ENCODE measurements at regions not wholly inside any gene's neighbourhood (a gene's known extent, or its start where the extent isn't known, plus 50 kb on each side); places are given as distances from the start of the nearest gene placed in this dataset.
"Not testable (repeated sequence)": the region's sequence is repeated elsewhere in the genome, so short reads cannot be mapped to it uniquely, and the experiment has no call there.

DNA sequence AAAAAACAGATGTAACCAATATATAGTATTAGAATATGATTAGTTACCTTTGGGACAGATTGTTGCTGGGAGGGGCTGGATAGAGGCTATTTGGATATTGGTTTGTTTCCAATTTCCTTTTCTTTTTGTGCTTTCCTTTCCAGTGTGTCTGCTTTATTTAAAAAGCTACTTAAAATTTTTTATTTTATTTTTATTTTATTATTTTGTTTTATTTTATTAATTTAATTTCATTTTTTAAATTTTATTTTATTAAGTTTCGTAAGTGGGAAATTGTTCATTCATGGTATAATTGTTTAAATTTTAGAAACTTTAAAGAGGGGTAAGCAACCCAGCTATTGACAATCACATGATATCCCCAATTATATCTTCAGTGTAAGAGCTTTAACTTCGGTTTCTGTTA lies 2077.0 kb upstream of the PCDH20 start:
- no peak for DNase-seq (ENCODE audit: low spot score)
- intact Hi-C loops (cut with DNase I): no loop called here

- intact Hi-C loops (cut with DNase I): no loop called here
Observed at GRCh38 chr13:63490149-63490548, 2074.5 kb upstream of the PCDH20 start.

DNA sequence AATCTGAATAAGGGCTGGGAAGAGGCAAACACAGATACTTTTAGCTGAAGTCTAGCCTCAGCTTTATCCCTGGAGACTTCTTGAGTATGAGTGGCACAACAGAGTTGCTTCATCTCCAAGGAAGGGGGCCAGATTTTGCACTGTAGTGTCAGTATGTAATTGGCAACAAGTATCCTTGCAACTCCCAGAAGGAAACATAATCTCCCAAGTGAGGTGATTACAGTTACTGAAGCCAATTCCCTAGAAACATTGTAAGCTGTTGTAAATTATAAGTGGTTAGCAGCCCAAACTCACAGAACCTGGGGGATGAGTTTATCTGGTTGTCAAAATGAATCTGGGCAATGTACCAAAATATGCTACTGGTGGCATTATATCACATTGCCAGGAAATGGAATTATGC lies 2065.7 kb upstream of the PCDH20 start:
- intact Hi-C loops (cut with DNase I): no loop called here
- DNase-seq (ENCODE audit: low spot score): no peak

More at GRCh38 chr13:63490149-63490548, 2074.5 kb upstream of the PCDH20 start:
- DNase-seq (ENCODE audit: low spot score): no peak

GRCh38 chr13:63472711-63473110 lies 2057.1 kb upstream of the PCDH20 start:
- intact Hi-C loops (cut with DNase I): no loop called here
- no peak for DNase-seq (ENCODE audit: low spot score)

DNA sequence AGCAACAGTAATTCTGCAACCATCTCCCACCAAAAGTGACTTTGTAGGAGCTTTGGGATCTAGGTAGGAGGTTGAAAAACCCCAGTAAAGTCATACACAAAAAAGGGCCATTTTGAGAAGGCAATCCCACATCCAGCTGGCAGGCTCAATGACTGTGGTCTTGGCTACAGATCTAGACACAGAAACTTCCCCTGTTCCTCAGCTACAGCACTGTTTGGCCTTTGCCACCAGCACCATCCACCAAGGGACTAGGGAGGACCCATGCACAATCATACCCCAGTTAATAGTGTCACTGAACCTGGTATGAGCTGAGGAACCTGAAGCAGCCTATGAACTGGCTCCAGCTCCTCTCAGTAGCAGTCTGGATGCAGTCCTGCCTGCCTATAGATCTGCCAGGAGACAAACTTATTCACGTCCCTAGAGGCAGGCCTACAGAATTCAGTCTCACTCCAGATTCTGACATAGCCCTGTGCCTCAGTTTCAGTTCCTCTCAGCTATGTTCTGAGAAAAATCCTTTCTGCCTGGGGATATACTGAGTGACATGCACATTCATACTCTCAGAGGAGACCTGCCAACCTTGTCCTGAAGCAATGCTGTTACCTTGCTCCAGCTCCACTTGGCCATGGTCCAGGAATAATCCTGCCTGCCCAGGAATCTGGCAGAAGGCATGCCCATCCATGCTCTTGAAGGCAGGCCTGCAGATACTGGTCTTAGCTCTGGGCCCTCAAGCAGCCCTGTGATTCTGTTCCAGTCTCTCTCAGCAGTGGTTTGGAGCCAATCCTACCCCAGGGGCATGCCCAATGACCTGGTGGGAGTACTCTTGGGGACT lies 2048.3 kb upstream of the PCDH20 start:
- intact Hi-C loops (cut with DNase I): no loop called here
- DNase-seq (ENCODE audit: low spot score): no peak

DNA sequence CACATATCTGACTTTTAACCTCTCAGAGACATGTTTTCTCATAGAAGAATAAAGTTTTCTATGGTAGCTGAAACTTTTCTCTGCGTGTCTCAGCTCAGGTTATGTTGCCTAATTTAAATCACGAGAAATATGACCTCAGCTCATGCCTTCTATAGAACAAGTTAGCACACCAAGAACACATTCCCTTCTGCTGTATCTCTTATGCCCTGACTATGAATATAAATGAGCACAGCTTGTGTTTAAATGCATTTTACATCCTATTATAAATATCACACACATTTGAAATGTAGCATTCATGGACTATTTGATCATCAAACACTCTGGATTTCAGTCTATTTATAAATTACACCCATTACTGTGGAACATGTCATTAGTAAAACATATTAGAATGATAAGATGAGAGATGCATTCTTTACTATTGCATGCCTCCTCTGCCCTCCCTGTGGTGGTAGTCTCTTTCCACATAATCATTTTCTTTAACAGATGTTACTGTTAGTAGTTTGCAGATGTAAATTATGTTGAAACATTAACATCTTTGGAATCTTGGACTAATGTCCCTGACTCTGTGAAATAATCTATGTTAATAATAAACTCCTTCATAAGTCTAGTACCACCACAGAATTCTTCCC lies 2044.9 kb upstream of the PCDH20 start:
- no peak for DNase-seq (ENCODE audit: low spot score)
- intact Hi-C loops (cut with DNase I): no loop called here

- intact Hi-C loops (cut with DNase I): no loop called here
- DNase-seq (ENCODE audit: low spot score): no peak
Observed at GRCh38 chr13:63457186-63457585, 2041.5 kb upstream of the PCDH20 start.

DNA sequence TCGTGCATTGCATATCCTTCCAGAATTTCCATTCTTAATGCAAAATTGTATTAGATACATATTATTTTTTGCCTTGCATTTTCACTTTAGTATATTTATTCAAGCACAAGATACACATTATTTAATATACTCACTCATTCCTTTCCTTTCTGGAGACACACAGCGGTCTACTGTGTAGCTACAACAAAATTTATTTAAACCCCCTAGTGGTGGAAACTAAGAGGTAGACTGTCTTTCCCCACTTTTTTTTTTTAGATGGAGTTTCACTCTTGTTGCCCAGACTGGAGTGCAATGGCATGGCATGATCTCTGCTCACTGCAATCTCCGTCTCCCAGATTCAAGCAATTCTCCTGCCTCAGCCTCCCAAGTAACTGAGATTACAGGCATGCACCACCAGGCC lies 2040.3 kb upstream of the PCDH20 start:
- no peak for DNase-seq (ENCODE audit: low spot score)
- intact Hi-C loops (cut with DNase I): no loop called here

DNA sequence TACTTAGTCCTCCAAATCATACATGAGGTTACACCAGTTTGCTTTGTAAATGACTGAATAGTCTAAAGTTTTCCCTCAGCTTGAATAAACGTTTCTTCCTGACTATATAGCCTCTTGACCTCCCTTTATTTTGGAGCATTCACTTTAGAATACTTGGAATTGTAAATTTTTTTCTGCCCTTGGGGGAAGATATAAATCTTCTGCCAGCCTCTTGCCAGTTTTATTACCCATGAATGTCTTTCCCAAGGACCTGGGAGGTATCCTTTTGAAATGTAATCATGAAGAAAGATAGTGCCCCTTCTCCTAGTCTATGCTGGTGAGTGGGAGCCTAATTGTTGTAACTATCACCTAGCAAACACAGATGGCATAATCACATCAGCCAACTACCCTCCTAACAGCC lies 2033.9 kb upstream of the PCDH20 start:
- DNase-seq (ENCODE audit: low spot score): no peak
- intact Hi-C loops (cut with DNase I): no loop called here

DNA sequence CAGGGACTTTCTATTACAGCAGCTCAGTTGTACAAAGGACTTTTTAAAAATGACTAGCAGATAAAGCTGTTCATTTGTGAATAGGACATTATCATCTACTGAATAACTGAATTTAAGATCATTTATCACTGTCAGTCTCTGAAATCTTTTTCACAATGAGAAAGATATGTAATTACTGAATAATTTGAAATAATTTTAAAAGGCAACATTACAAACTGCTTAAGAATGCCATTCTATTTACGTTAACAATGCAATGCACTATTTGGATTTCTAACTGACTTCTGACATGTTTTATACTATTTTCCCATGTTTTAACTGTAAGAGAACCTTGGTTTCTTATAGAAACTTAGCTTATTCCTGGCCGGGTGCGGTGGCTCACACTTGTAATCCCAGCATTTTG lies 2033.0 kb upstream of the PCDH20 start:
- intact Hi-C loops (cut with DNase I): no loop called here
- no peak for DNase-seq (ENCODE audit: low spot score)

GRCh38 chr13:63446329-63446728 lies 2030.7 kb upstream of the PCDH20 start:
- no peak for DNase-seq (ENCODE audit: low spot score)
- intact Hi-C loops (cut with DNase I): no loop called here

GRCh38 chr13:63444225-63444624 lies 2028.6 kb upstream of the PCDH20 start:
- intact Hi-C loops (cut with DNase I); DNase-seq (ENCODE audit: low spot score): not testable (repeated sequence)

- DNase-seq (ENCODE audit: low spot score): no peak
- intact Hi-C loops (cut with DNase I): no loop called here
Observed at GRCh38 chr13:63438951-63439350, 2023.3 kb upstream of the PCDH20 start.

GRCh38 chr13:63436325-63436668 lies 2020.6 kb upstream of the PCDH20 start:
- no peak for DNase-seq (ENCODE audit: low spot score)
- intact Hi-C loops (cut with DNase I): no loop called here

GRCh38 chr13:63435667-63436324 lies 2020.1 kb upstream of the PCDH20 start:
- intact Hi-C loops (cut with DNase I): no loop called here
- no peak for DNase-seq (ENCODE audit: low spot score)

DNA sequence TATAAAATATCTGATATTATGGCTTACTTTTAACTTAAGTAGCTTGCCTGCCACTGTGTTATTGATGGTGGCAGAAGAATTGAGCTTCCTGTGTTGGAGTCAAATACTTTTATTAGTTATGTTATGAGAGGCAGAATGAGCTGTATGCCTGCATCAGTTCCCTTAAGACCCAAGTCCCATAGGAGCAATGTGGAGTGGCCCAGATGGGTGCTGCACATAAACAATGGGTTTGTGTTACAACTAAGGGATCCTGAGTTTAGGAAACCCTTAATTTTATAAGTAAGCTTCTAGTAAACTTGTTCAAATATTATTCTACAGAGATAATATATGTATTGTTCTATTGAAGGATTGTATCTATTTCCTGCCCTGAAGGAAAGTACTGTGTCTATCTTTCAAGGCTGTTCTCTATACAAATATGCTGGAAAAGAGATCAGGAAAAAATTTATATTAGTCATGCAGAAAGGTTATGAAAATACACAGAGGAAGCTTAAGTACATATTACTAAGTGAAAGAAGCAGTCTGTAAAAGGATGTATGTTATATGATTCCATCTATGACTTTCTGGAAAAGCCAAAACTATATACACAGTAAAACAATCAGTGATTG lies 2018.0 kb upstream of the PCDH20 start:
- intact Hi-C loops (cut with DNase I): no loop called here
- no peak for DNase-seq (ENCODE audit: low spot score)

GRCh38 chr13:63427170-63427569 lies 2011.5 kb upstream of the PCDH20 start:
- DNase-seq (ENCODE audit: low spot score): no peak
- intact Hi-C loops (cut with DNase I): no loop called here

DNA sequence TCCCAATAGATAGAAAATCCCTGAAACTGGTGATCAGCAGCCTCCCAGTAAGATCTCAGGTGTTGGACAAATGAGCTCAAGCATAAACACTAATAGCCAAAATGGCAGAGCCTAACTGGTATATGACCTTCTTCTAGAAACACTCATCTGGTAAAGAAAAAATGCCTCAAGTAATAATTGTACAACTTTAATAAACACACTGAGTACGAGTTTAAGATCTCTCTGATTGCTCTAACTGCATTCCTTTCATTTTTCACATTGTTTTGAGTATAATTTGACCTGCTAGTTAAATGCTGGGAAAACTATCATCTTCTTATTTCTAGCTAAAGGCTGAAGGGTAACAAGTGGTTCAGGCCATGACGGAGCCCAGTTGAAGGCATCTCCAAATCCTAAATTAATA lies 2009.5 kb upstream of the PCDH20 start:
- no peak for DNase-seq (ENCODE audit: low spot score)
- intact Hi-C loops (cut with DNase I): no loop called here

- DNase-seq (ENCODE audit: low spot score): no peak
- intact Hi-C loops (cut with DNase I): no loop called here
Observed at GRCh38 chr13:63421123-63421522, 2005.5 kb upstream of the PCDH20 start.

DNA sequence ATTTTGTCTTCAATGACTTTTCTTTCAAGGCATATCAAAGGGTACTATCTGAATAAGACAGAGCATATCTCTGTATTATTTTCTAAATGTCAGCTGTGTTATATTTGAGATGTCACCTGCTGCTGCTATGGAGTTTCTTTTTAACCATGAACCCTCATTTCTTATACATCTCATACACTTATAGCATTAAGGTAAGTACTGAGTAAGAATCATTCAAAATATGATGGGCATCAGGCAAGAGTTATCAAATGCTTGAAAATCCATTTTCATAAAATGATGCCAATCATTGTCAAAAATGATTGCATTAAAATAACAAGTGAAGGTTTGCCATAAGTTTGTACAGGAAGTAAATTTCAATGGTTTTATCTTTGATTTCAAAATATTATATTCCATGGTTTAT lies 2005.0 kb upstream of the PCDH20 start:
- no peak for DNase-seq (ENCODE audit: low spot score)
- intact Hi-C loops (cut with DNase I): no loop called here

GRCh38 chr13:63414247-63414646 lies 1998.6 kb upstream of the PCDH20 start:
- intact Hi-C loops (cut with DNase I): no loop called here
- DNase-seq (ENCODE audit: low spot score): no peak

All from cardiac septum (tissue), 1 donor.